SK-MEL-5 (cell line): ENCODE measurements at regions not wholly inside any gene's neighbourhood (a gene's known extent, or its start where the extent isn't known, plus 50 kb on each side); places are given as distances from the start of the nearest gene placed in this dataset.

Experiments
- DNase-seq: peaks from one replicate; pipeline ENCODE4 v3.0.0-alpha.2; 2016; ENCODE audit warnings: low read depth, low spot score
- in situ Hi-C: cut with HindIII; loops from 2 replicates; pipeline ENCODE4 v1.10.0; 2016; ENCODE audit warnings: low sequenced_read_pairs, high pct_unique_total_duplicates, low pct_unique_long_range_greater_than_20kb

- in situ Hi-C loops: no loop called here
- DNase-seq: peak; percentile 25
Observed at GRCh38 chr2:23092831-23093230, 292.1 kb upstream of the KLHL29 start.

GRCh38 chr2:23093513-23093912, 291.5 kb upstream of the KLHL29 start:
- in situ Hi-C loops: no loop called here
- no peak for DNase-seq

DNA sequence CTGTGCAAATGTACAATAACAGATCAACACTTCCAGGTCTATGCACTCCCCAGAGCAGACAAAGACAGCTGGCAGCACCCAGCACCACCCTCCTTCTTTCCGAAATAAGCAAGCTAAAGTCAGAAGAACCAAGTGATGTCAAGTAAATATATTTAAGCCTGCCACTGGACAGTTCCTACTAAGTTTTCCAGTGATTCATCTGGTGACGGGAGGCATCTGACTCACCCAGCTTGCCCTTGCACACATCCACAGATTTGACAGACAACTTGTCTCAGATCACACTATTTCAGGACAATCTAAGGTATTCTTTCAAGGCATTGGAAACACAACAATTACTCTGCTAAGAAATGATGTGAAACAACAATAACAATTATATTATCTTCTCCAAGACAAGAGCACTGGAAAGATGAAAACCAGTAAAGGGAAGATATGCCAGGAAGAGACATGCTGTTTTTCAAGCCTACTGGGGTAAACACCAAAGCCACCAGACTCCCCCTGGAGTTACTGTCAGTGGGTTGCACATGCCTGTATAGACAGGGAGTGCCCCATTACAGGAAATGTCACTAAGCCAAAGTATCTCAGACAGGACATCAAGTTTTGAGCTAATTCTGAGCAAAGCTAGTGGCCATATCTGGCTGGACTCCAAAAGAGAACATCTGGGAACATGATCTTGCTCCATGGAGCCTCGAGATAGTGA, 287.9 kb upstream of the KLHL29 start:
- DNase-seq: no peak

DNA sequence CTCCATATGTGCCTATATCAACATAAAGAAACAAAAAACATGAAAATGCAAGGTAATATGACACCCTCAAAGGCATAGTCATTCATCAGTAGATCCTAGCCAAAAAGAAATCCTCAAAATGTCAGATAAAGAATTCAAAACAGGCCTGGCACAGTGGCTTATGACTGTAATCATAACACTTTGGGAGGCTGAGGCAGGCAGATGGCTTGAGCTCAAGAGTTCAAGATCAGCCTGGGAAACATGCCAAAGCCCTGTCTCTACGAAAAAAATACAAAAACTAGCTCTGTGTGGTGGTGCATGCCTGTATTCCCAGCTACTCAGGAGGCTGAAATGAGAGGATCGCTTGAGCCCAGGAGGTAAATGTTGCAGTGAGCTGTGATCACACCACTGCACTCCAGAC, 284.6 kb upstream of the KLHL29 start:
- in situ Hi-C loops: no loop called here
- DNase-seq: no peak

More for the DNA sequence above, 287.9 kb upstream of the KLHL29 start:
- in situ Hi-C loops: no loop called here

- DNase-seq: no peak
- in situ Hi-C loops: no loop called here
Observed at GRCh38 chr2:23106242-23106785, 278.7 kb upstream of the KLHL29 start.

DNA sequence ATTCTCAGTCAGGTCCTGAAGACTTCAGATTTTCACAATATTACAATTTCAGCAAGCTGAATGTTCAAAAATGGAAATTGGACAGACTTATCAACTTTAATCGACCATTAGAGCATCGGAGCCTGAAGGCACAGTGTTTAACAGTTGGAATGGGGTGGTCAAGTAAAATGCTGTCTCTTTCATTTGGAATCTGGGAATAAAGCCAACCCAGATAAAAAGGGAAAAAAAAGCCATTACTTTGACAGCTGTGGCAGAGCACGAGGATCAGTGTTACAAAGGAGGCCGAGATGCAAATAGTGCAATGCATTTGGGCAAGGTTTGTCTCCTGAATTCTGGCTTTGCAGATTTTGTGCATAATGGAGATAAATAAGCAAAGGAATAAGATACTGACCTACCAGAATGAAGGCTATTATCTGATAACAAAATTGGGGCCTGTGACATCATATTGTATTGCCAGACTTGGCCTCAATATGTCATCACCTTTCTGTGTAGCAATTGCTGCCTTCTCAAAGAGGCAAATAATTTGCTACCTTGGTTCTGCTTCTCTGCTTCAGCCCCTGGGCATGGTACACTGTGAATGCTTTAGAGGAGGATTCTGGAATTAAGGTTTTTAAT, 277.5 kb upstream of the KLHL29 start:
- in situ Hi-C loops: no loop called here
- DNase-seq: no peak

DNA sequence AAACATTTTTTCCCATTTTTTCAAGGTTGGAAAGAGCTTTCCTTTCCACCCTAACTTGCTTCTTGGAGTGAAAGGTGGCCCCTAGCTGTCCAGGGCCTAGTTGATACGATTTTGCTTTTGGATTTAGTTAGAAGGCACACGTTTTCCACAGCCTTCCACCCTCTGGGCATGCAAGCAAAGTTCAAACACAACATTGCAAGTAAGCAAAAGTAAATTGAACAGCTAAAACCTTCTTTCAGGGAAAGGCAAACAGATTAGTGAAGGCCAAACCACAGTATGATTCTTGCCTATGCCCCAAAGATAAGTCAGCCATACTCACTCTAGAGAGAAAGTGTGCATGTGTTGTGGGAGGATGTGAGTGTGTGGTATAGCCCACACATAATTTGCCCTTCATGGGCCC, 273.7 kb upstream of the KLHL29 start:
- DNase-seq: no peak
- in situ Hi-C loops: no loop called here

- in situ Hi-C loops: no loop called here
- no peak for DNase-seq
Observed at GRCh38 chr2:23112517-23112916, 272.5 kb upstream of the KLHL29 start.

DNA sequence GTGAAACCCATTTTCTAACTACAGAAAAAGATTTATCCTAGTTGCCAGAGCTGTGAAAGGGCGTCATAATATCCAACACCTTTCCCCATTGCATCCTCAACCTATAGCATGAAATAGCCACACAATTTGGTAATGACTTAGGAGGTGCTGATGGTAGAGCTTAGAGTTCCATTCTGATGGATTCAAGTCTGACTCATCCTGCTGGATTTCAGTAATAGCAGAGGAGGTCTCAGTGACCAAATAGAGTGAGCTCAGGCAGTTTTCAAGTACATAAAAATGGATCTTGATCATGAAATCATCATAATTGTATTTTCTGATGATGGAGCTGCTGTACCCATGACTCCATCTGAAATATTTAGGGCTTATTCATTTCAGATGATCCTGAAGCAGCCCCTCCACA, 270.7 kb upstream of the KLHL29 start:
- no peak for DNase-seq
- in situ Hi-C loops: no loop called here

DNA sequence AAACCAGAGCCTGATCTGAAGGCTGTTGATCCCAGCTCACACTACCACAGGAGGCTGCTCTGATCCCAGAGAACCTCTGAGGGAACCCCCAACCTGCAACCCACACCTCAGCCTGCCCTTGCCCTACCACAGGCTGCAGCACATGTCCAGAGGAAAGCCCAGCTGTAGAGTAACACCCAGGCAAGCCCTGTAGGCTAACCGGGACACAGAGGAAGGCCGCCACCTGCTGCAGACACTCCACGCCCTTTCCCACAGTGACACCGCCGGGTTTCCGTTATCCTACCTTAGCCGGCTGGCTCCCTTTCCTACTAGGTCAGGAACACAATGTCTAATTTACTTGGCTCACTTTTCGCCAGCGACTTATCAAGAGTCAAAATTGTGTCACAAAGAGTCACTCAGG, 266.7 kb upstream of the KLHL29 start:
- DNase-seq: no peak
- in situ Hi-C loops: no loop called here

- no peak for DNase-seq
- in situ Hi-C loops: no loop called here
Observed at GRCh38 chr2:23118894-23119293, 266.1 kb upstream of the KLHL29 start.

DNA sequence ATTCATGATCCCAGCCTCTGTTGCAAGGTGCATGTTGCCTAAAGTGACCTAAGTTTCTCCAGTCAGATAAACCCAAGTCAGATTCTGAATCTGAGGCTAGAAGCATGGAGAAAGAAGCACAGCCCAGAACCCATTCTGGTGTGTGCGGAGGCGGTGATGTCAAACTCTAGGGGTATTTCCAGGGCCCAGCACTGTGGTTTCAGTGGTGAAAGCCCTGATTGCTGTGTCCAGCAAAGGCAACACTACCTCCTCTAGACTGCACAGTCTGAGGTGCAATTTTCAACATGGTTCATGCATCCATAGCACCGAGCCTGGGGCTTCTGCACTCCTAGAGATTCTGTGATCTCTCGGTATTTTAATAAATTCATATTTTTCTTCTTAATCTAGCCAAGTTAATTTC, 264.8 kb upstream of the KLHL29 start:
- no peak for DNase-seq
- in situ Hi-C loops: no loop called here

DNA sequence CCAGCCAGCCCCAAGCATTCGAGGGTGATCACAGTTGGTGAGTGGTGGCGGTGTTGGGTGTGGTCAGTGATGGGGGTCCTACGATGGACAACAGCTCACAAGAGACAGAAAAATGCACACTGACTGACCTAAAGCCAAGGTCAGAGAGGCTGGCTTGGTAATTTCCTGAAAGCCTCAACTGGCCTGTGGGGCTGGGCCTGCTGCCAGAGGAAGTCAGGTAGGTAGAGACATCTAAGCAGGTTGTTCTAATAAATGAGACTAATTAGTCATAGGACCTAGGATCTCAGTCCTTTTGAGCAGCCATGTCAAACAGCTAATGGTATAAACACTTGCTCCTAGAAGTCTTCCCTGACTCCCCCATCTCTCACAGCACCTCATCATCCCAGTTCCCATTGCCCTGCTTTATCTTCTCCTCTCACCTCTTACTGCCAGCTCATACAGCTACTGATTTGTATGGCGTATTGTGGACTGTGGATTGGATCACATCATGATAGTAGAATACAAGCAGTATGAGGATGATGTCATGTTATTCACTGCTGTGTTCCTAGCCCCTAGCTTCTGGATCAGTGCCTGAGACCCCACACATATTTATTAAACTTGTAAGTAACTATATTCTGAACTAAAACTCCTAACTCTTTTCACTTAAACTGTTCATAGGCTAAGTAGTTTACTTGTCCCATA, 262.9 kb upstream of the KLHL29 start:
- in situ Hi-C loops: no loop called here
- no peak for DNase-seq

DNA sequence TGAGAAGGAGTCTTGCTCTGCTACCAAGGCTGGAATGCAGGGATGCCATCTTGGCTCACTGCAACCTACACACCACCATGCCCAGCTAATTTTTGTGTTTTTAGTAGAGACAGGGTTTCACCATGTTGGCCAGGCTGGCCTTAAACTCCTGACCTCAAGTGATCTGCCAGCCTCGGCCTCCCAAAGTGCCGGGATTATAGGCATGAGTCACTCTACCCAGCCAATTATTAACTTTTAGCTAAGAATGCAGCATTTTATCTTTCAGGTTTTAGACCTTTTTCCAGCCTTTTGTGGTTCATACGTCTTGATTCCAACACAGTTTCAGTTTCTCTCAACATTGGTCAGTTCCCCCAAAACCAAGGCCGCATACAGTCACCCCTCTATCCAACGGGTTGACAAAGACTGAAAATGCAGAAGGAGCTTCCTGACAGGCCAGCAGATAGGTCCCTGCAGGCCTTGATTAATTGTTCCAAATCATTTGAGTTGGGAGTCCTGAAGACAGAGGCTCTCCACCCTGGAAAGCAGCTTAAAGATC, 262.2 kb upstream of the KLHL29 start:
- in situ Hi-C loops: no loop called here
- DNase-seq: no peak

DNA sequence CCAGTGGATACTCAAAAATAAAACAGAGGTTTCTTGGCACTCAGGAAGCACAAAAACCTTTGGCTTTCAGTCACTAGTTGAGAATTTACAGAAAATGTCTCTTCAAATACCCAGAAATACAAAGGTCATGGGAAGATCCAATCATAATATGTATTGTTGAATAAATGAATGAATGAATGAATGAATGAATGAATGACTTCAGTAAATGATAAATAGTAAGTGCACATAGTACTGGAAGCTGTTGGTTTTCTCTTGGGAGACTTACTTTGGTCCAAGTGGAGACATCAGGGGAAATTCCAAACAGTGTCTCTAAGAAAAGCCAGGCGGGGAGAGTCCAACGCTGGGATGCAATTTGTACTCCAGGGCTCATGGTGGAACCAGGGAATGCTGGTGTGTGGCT, 261.3 kb upstream of the KLHL29 start:
- in situ Hi-C loops: no loop called here
- no peak for DNase-seq

DNA sequence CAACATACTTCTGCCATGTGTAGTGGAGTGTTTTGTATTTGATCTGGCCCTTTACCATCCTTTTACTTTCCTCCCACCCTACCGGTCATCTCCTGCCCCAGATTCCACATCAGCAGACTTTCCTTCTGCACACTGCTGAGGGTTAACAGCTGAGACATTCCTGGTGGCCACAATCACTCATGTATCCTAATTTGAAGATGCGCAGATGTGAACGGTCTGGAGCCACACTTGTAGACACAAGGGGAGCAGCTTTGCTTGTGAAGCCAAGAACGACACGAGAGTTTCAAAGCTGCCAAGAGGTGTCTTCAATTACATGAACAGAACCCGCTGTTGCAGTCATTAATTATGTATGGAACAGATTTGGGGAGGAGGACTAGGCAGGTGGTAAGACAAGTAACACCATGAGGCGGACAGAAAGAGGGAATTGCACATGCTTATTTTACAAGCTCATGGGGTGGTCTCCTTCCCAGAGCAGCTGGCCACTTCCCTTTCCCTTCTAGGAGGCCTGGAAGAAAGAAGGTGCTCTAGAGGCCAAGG, 260.7 kb upstream of the KLHL29 start:
- in situ Hi-C loops: no loop called here
- DNase-seq: no peak

GRCh38 chr2:23127465-23127864, 257.5 kb upstream of the KLHL29 start:
- in situ Hi-C loops: no loop called here

DNA sequence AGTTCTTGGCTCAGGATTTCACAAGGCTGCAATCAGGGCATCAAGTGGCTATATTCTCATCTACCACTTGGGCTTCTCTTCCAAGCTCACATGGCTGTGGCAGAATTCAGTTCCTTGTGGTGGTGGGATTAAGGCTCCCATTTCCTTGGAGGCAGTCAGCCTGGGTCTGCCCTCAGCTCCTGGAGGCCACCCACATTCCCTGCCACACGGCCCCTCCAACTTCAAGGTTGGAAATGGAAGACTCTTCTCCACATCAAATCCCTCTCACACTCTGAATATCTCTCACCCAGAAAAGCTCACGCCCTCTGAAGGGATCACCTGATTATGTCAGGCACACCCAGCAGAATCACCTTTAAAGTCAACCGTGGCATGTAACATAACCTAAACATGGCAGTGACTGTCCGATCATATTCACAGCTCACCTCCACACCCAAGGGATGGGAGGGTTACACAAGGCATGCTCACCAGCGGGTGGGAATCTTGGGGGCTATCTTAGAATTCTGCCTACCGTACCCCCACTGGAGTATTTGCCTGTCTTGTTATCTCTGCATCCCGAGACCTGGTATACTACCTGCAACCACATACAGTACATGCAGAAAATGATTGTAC, 256.2 kb upstream of the KLHL29 start:
- no peak for DNase-seq
- in situ Hi-C loops: no loop called here

More at GRCh38 chr2:23127465-23127864, 257.5 kb upstream of the KLHL29 start:
- no peak for DNase-seq
